BJ (cell line): ENCODE measurements at regions not wholly inside any gene's neighbourhood (a gene's known extent, or its start where the extent isn't known, plus 50 kb on each side); places are given as distances from the start of the nearest gene placed in this dataset.

Source experiments
- CTCF ChIA-PET: fragments of 350-600 bp; formaldehyde crosslinking; extraction: SDS; loops from one replicate; lab custom pipeline; 2021; ENCODE audit warnings: antibody characterized with exemption, inconsistent platforms; lab: Yijun Ruan, JAX
- POLR2A ChIA-PET: fragments of 300-600 bp; sonication (Branson Sonifier 250); formaldehyde crosslinking; extraction: SDS; loops from one replicate; lab custom pipeline; 2021; ENCODE audit warnings: antibody characterized with exemption; lab: Charles Lee
- DNase-seq: peaks from one replicate; pipeline ENCODE4 v3.0.0-alpha.2; 2011; ENCODE audit warnings: low read depth
- H3K27me3 ChIP-seq: 2 replicates; pipeline ENCODE4 v1.6.0; 2011; ENCODE audit warnings: low read length; ENCODE audit not compliant: control insufficient read depth, insufficient read depth
- H3K36me3 ChIP-seq: 2 replicates; pipeline ENCODE4 v1.5.1; 2011; ENCODE audit warnings: low read length; ENCODE audit not compliant: control insufficient read depth, insufficient read depth
- H3K4me3 ChIP-seq: 2 replicates; pipeline ENCODE4 v1.5.1; 2011; ENCODE audit warnings: low read depth, mild to moderate bottlenecking, control low read depth, low read length
- TF ChIP-seq, protein P1 (sequence below): IDR thresholded peaks from 2 replicates; pipeline ENCODE4 v1.5.1; 2011; ENCODE audit warnings: low read depth, mild to moderate bottlenecking, control low read depth, inconsistent platforms, low read length, moderate library complexity; ENCODE audit not compliant: insufficient read depth

- no peak for DNase-seq
- Histone ChIP-seq H3K4me3 (no peak overlapping the region), H3K36me3 (no peaks in the 10 kb centered on the region), H3K27me3 (no peaks in the 10 kb centered on the region)
- ChIA-PET POLR2A (no interaction called here), CTCF (interaction anchor here (0.6 kb wide), 1 partner anchor 18 kb away, joined by 3 read pairs; no protein-coding TSS in a partner anchor)
- TF ChIP-seq, protein P1, sequence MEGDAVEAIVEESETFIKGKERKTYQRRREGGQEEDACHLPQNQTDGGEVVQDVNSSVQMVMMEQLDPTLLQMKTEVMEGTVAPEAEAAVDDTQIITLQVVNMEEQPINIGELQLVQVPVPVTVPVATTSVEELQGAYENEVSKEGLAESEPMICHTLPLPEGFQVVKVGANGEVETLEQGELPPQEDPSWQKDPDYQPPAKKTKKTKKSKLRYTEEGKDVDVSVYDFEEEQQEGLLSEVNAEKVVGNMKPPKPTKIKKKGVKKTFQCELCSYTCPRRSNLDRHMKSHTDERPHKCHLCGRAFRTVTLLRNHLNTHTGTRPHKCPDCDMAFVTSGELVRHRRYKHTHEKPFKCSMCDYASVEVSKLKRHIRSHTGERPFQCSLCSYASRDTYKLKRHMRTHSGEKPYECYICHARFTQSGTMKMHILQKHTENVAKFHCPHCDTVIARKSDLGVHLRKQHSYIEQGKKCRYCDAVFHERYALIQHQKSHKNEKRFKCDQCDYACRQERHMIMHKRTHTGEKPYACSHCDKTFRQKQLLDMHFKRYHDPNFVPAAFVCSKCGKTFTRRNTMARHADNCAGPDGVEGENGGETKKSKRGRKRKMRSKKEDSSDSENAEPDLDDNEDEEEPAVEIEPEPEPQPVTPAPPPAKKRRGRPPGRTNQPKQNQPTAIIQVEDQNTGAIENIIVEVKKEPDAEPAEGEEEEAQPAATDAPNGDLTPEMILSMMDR: no peak
Measured at GRCh38 chr17:34861864-34862263, 99.4 kb downstream of the CCT6B start.

DNA sequence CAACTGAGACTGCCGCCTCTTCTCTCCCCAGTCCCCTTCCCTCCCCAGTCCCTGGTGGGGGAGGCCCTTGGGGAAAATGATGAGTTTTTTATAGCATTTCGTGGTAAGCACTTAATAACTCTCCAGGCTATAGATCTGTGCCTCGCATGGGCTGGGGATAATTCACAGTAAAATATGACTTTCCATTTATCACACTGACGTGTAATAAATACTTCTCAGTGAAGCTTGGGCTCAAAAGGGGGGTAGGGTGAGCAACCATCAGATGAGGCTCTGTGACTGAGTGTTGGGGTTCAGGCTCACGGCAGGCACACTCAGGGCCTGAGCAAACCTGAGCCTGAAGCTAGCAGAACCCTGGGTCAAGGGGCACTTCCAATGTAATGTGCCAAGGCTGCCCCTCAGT, 101.6 kb downstream of the CCT6B start:
- ChIA-PET CTCF (no interaction called here), POLR2A (no interaction called here)
- Histone ChIP-seq H3K27me3 (no peaks in the 10 kb centered on the region), H3K36me3 (no peaks in the 10 kb centered on the region), H3K4me3 (no peak overlapping the region)
- TF ChIP-seq, protein P1: no peak
- no peak for DNase-seq

DNA sequence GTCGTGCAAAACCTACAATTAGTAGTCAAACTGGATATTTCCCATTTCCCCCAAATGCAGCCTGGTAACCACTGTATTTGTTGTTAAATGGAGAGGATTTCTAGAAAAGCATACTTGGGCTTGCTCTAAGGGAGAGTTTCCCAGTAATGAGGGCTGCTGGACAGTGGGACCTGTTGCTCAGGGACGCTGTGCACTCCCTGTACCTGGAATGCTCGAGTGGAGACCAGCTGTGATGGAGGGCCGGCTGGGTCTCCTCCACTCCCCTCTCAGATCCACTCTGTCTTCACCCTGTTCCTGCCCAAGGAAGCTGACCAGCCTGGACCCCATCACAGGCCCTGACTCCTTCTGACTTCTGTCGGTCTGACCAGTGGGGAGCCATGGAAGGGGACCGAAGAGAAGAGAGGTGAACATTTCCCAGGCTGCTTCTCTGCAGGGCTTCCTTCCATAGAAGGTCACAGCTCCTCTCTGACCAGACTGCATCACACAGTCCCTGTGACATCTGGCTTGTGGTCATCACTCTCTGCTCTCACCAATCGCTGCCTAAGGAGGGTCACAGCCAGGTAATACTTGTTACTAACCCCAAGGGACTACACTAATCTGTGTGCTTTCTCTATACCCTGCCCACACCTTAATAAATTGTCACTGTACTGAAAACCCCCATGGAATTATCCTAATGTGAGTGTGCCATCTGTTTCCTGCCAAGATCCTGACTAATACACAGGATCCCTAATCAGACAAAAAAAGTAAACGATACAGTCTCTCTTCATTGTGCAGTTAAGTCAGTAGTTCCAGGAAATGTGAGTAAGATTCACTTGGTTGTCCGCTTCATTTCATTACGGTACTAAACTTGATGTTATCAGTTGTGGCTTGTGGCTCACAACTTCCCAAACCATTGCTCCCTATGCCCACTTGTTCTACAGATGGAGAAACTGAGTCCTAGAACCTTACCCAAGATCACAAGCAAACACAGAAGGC, 102.4 kb downstream of the CCT6B start:
- TF ChIP-seq, protein P1: no peak
- H3K36me3 ChIP-seq: no peaks in the 10 kb centered on the region
- POLR2A ChIA-PET: no interaction called here
- CTCF ChIA-PET: no interaction called here
- DNase-seq: no peak
- H3K27me3 ChIP-seq: no peaks in the 10 kb centered on the region
- H3K4me3 ChIP-seq: no peak overlapping the region

DNA sequence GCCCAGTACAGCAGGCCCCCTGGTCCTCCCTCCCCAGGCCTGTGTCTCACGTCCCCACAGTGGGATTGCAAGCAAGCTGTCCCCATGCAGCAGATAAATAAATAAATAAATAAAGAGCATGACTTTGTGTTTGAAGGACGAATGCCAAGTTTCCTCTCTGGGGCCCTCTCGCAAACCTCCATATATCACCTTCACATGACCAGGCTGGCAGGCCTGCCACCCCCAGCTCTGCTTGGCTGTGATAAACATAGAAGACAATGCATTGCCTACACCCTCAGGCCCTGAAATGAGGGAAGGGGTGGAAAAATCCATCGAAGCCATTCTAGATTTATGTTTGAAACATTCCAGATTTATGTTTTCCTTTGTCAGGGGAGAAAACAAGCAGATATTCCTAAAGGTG, 107.3 kb downstream of the CCT6B start:
- TF ChIP-seq, protein P1: no peak
- ChIA-PET POLR2A (no interaction called here), CTCF (no interaction called here)
- DNase-seq: no peak
- Histone ChIP-seq H3K27me3 (no peaks in the 10 kb centered on the region), H3K4me3 (no peak overlapping the region), H3K36me3 (no peaks in the 10 kb centered on the region)

DNA sequence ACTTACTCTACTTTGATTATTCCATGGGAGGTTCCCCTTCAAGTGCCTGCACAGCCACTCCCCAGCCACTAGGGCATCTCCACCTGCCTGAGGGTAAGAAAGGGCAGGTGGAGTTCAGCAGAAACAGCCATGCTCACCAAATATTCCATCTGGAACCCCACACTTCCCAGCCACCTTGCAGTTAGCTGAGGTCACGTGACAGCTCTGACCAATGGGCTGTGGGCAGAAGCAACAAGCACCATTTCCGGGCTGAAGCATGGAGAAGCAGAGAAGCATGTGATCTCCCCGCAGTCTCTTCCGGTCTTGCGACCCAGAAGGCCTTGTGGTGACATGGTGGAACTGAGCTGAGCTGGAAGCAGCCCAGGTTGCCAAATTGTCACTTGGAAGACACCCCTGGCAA, 108.6 kb downstream of the CCT6B start:
- ChIA-PET POLR2A (no interaction called here), CTCF (interaction anchor here (0.6 kb wide), 1 partner anchor 129 kb away, joined by 3 read pairs; no protein-coding TSS in a partner anchor)
- no peak for DNase-seq
- Histone ChIP-seq H3K4me3 (no peak overlapping the region), H3K36me3 (no peaks in the 10 kb centered on the region), H3K27me3 (no peaks in the 10 kb centered on the region)
- TF ChIP-seq, protein P1: no peak
